Right cardiac atrium (tissue), 5 donors: ENCODE measurements at regions not wholly inside any gene's neighbourhood (a gene's known extent, or its start where the extent isn't known, plus 50 kb on each side); places are given as distances from the start of the nearest gene placed in this dataset.
"Not testable (repeated sequence)": the region's sequence is repeated elsewhere in the genome, so short reads cannot be mapped to it uniquely, and the experiment has no call there.

ENCODE experiments used
- ATAC-seq, 2 donors: fragments of 200-7000 bp; cut with Tn5 transposase; one replicate each; pipeline versions ENCODE4 v1.8.0 to v1.9.1; 2020; ENCODE audit warnings: moderate library complexity in 2 of 2, mild to moderate bottlenecking in 1 of 2
- DNase-seq, 3 donors: peaks; one replicate each; pipeline ENCODE4 v3.0.0-alpha.2; 2020
- H3K27ac ChIP-seq: one replicate; pipeline ENCODE4 v1.5.1; 2013; ENCODE audit warnings: mild to moderate bottlenecking, low read length, control low read depth, moderate library complexity
- H3K27me3 ChIP-seq: one replicate; pipeline ENCODE4 v1.6.1; 2013; ENCODE audit not compliant: control insufficient read depth, insufficient read depth
- H3K4me1 ChIP-seq: one replicate; pipeline ENCODE4 v1.6.1; 2013; ENCODE audit warnings: low read length; ENCODE audit not compliant: control insufficient read depth, insufficient read depth
- H3K4me3 ChIP-seq: one replicate; pipeline ENCODE4 v1.5.1; 2013; ENCODE audit warnings: low read length, control low read depth
- H3K9me3 ChIP-seq: one replicate; pipeline ENCODE4 v1.6.1; 2013; ENCODE audit warnings: low read length; ENCODE audit not compliant: control insufficient read depth
- WGBS: extraction: QIAGEN DNeasy Blood & Tissue Kit; methylation state at CpG from one replicate; pipeline ENCODE4 v1.1.7; 2013; 5-methylcytosine and 5-hydroxymethylcytosine counted together
- intact Hi-C, 4 donors: fragments of 100-400 bp; cut with DNase I; formaldehyde crosslinking; loops; one replicate each; pipeline versions ENCODE4 v1.11.0 to v1.14.0; 2022 to 2023
- donor health status: healthy with polysubstance abuse.
- donor health status: DM: no; HTN: yes; CAD: no.
- donor health status: DM: no; HTN: no; CAD: no.
- donor health status: DM: no; HTN: yes; CAD: no; lungs with severe emphysema.
- donor health status: DM: yes; HTN: yes; CAD: no.

- peak in 1 of 2 donors; percentile 41 for ATAC-seq
- intact Hi-C loops, result no loop called here
- no peak overlapping the region for H3K27ac ChIP-seq
- H3K27me3 ChIP-seq, result no peaks in the 10 kb centered on the region
- 95% methylated on average over 3 of the region's 3 CpGs for WGBS
- H3K9me3 ChIP-seq, result no peaks in the 10 kb centered on the region
- DNase-seq, result peak in 1 of 3 donors; percentile 23
- no peak overlapping the region for H3K4me3 ChIP-seq
- no peaks in the 10 kb centered on the region for H3K4me1 ChIP-seq
Measured at GRCh38 chr13:54593504-54593903, 1564.9 kb downstream of the OLFM4 start.

GRCh38 chr13:54597540-54598088 lies 1569.0 kb downstream of the OLFM4 start:
- Histone ChIP-seq H3K27me3 (no peaks in the 10 kb centered on the region), H3K4me1 (no peaks in the 10 kb centered on the region), H3K27ac (no peak overlapping the region), H3K9me3 (no peaks in the 10 kb centered on the region), H3K4me3 (no peak overlapping the region)
- intact Hi-C loops, result no loop called here
- DNase-seq, result no peak
- ATAC-seq, result no peak
- WGBS, result 86% methylated on average over 4 of the region's 4 CpGs

- DNase-seq (no peak), ATAC-seq (no peak)
- H3K27me3 ChIP-seq, result no peaks in the 10 kb centered on the region
- 43% methylated on average over 1 of the region's 1 CpG for WGBS
- intact Hi-C loops, result no loop called here
- H3K4me1 ChIP-seq, result no peaks in the 10 kb centered on the region
- no peak overlapping the region for H3K27ac ChIP-seq
- no peak overlapping the region for H3K4me3 ChIP-seq
- no peaks in the 10 kb centered on the region for H3K9me3 ChIP-seq
Measured at GRCh38 chr13:54599413-54599812, 1570.8 kb downstream of the OLFM4 start.

GRCh38 chr13:54606944-54607343 lies 1578.3 kb downstream of the OLFM4 start:
- no peak overlapping the region for H3K27ac ChIP-seq
- H3K4me1 ChIP-seq, result no peaks in the 10 kb centered on the region
- 32% methylated on average over 1 of the region's 1 CpG for WGBS
- H3K27me3 ChIP-seq, result no peaks in the 10 kb centered on the region
- no peak for DNase-seq
- no peaks in the 10 kb centered on the region for H3K9me3 ChIP-seq
- no peak overlapping the region for H3K4me3 ChIP-seq
- ATAC-seq, result no peak
- intact Hi-C loops, result no loop called here

GRCh38 chr13:54607421-54607820 lies 1578.8 kb downstream of the OLFM4 start:
- no peaks in the 10 kb centered on the region for H3K9me3 ChIP-seq
- H3K27me3 ChIP-seq, result no peaks in the 10 kb centered on the region
- H3K4me1 ChIP-seq, result no peaks in the 10 kb centered on the region
- ATAC-seq (no peak), DNase-seq (no peak)
- no peak overlapping the region for H3K27ac ChIP-seq
- intact Hi-C loops, result no loop called here
- no peak overlapping the region for H3K4me3 ChIP-seq

GRCh38 chr13:54611390-54611789 lies 1582.8 kb downstream of the OLFM4 start:
- ATAC-seq, result no peak
- 71% methylated on average over 5 of the region's 5 CpGs for WGBS
- DNase-seq, result peak in 1 of 3 donors; percentile 25

GRCh38 chr13:54614726-54615125 lies 1586.1 kb downstream of the OLFM4 start:
- ATAC-seq, result no peak
- Histone ChIP-seq H3K4me3 (no peak overlapping the region), H3K9me3 (no peaks in the 10 kb centered on the region), H3K27me3 (no peaks in the 10 kb centered on the region), H3K27ac (no peak overlapping the region), H3K4me1 (no peaks in the 10 kb centered on the region)
- no peak for DNase-seq
- intact Hi-C loops, result no loop called here
- WGBS, result 73% methylated on average over 5 of the region's 5 CpGs

More at GRCh38 chr13:54611390-54611789, 1582.8 kb downstream of the OLFM4 start:
- H3K27me3 ChIP-seq, result no peaks in the 10 kb centered on the region
- H3K4me1 ChIP-seq, result no peaks in the 10 kb centered on the region
- H3K4me3 ChIP-seq, result no peak overlapping the region
- H3K9me3 ChIP-seq, result no peaks in the 10 kb centered on the region
- intact Hi-C loops, result no loop called here
- H3K27ac ChIP-seq, result no peak overlapping the region

GRCh38 chr13:54626504-54626903 lies 1597.9 kb downstream of the OLFM4 start:
- H3K27ac ChIP-seq, H3K4me1 ChIP-seq, H3K27me3 ChIP-seq, H3K4me3 ChIP-seq, ATAC-seq, H3K9me3 ChIP-seq, DNase-seq, intact Hi-C loops: not testable (repeated sequence)
- WGBS, result 98% methylated on average over 1 of the region's 1 CpG

- DNase-seq, result no peak
- H3K9me3 ChIP-seq, result no peaks in the 10 kb centered on the region
- intact Hi-C loops, result no loop called here
- no peak overlapping the region for H3K4me3 ChIP-seq
- H3K27me3 ChIP-seq, result no peaks in the 10 kb centered on the region
- H3K27ac ChIP-seq, result no peak overlapping the region
- no peaks in the 10 kb centered on the region for H3K4me1 ChIP-seq
- 71% methylated on average over 3 of the region's 3 CpGs for WGBS
- no peak for ATAC-seq
Measured at GRCh38 chr13:54627646-54628372, 1599.2 kb downstream of the OLFM4 start.

GRCh38 chr13:54628383-54628782 lies 1599.8 kb downstream of the OLFM4 start:
- Histone ChIP-seq H3K4me3 (no peak overlapping the region), H3K27ac (no peak overlapping the region), H3K4me1 (no peaks in the 10 kb centered on the region), H3K27me3 (no peaks in the 10 kb centered on the region), H3K9me3 (no peaks in the 10 kb centered on the region)
- 75% methylated on average over 2 of the region's 2 CpGs for WGBS
- DNase-seq (no peak), ATAC-seq (no peak)
- intact Hi-C loops, result no loop called here

GRCh38 chr13:54633456-54633855 lies 1604.8 kb downstream of the OLFM4 start:
- 38% methylated on average over 5 of the region's 5 CpGs for WGBS
- ATAC-seq, result no peak
- intact Hi-C loops, result no loop called here

More at GRCh38 chr13:54633456-54633855, 1604.8 kb downstream of the OLFM4 start:
- Histone ChIP-seq H3K4me1 (no peaks in the 10 kb centered on the region), H3K27ac (no peak overlapping the region), H3K4me3 (no peak overlapping the region), H3K9me3 (no peaks in the 10 kb centered on the region), H3K27me3 (no peaks in the 10 kb centered on the region)
- no peak for DNase-seq
